ENCODE measurements at regions not wholly inside any gene's neighbourhood (a gene's known extent, or its start where the extent isn't known, plus 50 kb on each side); places are given as distances from the start of the nearest gene placed in this dataset.

GRCh38 chr3:117932441-117932840, 1102.2 kb downstream of the IGSF11 start:
- TF ChIP-seq TAF1 (IDR thresholded peaks at IDR 0.05; ENCODE audit: borderline replicate concordance, insufficient read depth, low read length) (no peak), POLR2AphosphoS5 (IDR thresholded peaks at IDR 0.05; ENCODE audit: low read depth, low read length) (no peak), REST (IDR thresholded peaks at IDR 0.05; ENCODE audit: insufficient read depth in 1 of 2, low read depth in 2 of 2, low read length in 2 of 2) (no peak), FOXP2 (optimal IDR thresholded peaks at IDR 0.05; ENCODE audit: borderline replicate concordance, extremely low read depth, extremely low read length, insufficient read depth) (no peak), SIN3A (IDR thresholded peaks at IDR 0.05; ENCODE audit: borderline replicate concordance, insufficient read depth, low read length) (no peak)

Measured in PFSK-1 (cell line).